ENCODE measurements at regions not wholly inside any gene's neighbourhood (a gene's known extent, or its start where the extent isn't known, plus 50 kb on each side); places are given as distances from the start of the nearest gene placed in this dataset.

DNA sequence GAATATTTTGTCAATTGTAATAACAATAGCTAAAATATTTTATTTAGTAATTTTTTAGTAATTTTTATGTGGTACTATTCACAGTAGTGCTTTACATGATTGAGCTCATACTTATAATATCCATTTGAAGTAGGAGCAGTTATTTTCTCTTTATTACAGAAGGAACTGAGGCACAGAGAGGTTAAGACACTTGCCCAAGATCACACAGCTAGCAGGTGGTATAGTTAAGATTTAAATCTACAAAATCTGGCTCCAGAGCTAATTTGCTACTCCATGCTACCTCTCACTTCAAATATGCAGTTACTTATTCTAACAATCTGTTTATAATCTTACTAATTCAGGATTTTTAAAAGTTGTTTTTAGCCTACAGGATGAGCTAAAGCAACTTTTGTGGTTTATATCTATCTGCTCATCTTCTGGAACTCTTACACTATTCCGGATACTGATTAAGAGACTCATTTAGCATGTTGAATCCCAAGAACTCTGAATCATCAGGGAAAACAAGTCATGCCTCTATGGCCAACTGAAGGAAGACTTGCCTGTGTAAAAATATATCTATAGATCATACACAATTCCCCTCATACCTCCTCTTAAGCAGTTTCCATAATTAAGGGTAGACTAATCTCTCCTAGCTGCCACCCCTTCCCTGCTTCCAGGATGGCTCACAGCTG, 324.2 kb downstream of the UBE3D start:
- TF ChIP-seq, protein P1, sequence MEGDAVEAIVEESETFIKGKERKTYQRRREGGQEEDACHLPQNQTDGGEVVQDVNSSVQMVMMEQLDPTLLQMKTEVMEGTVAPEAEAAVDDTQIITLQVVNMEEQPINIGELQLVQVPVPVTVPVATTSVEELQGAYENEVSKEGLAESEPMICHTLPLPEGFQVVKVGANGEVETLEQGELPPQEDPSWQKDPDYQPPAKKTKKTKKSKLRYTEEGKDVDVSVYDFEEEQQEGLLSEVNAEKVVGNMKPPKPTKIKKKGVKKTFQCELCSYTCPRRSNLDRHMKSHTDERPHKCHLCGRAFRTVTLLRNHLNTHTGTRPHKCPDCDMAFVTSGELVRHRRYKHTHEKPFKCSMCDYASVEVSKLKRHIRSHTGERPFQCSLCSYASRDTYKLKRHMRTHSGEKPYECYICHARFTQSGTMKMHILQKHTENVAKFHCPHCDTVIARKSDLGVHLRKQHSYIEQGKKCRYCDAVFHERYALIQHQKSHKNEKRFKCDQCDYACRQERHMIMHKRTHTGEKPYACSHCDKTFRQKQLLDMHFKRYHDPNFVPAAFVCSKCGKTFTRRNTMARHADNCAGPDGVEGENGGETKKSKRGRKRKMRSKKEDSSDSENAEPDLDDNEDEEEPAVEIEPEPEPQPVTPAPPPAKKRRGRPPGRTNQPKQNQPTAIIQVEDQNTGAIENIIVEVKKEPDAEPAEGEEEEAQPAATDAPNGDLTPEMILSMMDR (IDR thresholded peaks at IDR 0.05) = no peak
- TF ChIP-seq POLR2A (IDR thresholded peaks at IDR 0.05) = no peak
